ENCODE measurements at regions not wholly inside any gene's neighbourhood (a gene's known extent, or its start where the extent isn't known, plus 50 kb on each side); places are given as distances from the start of the nearest gene placed in this dataset.

DNA sequence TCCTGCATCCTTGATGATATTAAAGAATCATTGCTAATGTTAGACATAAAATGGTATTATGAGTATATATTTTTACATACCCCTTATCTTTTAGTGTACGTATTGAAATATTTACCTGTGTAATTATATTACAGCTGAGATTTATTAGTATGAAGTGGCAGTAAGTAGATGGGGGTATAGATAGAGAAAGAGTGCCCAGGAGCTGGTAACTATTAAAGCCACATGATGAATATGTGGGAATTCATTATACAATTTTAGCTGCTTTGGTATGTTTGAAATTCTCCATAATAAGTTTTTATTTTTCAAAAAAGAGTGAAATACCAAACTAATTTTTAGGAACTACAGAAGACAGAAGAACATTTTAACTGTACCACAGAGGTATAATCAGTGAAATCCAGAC, 339.0 kb downstream of the PLPP3 start:
- TF ChIP-seq POLR2A (IDR thresholded peaks at IDR 0.05; ENCODE audit: low read depth, low read length) (no peak), PAX5 (IDR thresholded peaks at IDR 0.05; ENCODE audit: insufficient read depth, low read length, severe bottlenecking) (no peak), TAF1 (IDR thresholded peaks at IDR 0.05; ENCODE audit: low read depth, low read length) (no peak)
